ENCODE measurements at regions not wholly inside any gene's neighbourhood (a gene's known extent, or its start where the extent isn't known, plus 50 kb on each side); places are given as distances from the start of the nearest gene placed in this dataset.

GRCh38 chr1:56213068-56213467 lies 366.3 kb downstream of the PLPP3 start:
- Histone ChIP-seq H3K36me3 (no peaks in the 10 kb centered on the region), H3K9me3 (no peaks in the 10 kb centered on the region), H3K27ac (no peak overlapping the region), H3K27me3 (no peaks in the 10 kb centered on the region), H3K4me3 (no peak overlapping the region), H3K4me1 (peaks cover 8% of the 10 kb centered on the region)
- no peak for DNase-seq (ENCODE audit: low spot score in 2 of 2)
- TF ChIP-seq POLR2AphosphoS5 (IDR thresholded peaks at IDR 0.05) (no peak), CTCF (IDR thresholded peaks at IDR 0.05) (no peak), EP300 (IDR thresholded peaks at IDR 0.05) (no peak), POLR2A (IDR thresholded peaks at IDR 0.05) (no peak)

- TF ChIP-seq POLR2AphosphoS5 (IDR thresholded peaks at IDR 0.05) (no peak), CTCF (IDR thresholded peaks at IDR 0.05) (no peak), EP300 (IDR thresholded peaks at IDR 0.05) (no peak), POLR2A (IDR thresholded peaks at IDR 0.05) (no peak)
- Histone ChIP-seq H3K4me1 (peaks cover 8% of the 10 kb centered on the region), H3K9me3 (no peaks in the 10 kb centered on the region), H3K36me3 (no peaks in the 10 kb centered on the region), H3K27ac (no peak overlapping the region), H3K27me3 (no peaks in the 10 kb centered on the region), H3K4me3 (no peak overlapping the region)
- WGBS, result 92% methylated on average over 2 of the region's 2 CpGs
- no peak for DNase-seq (ENCODE audit: low spot score in 2 of 2)
Observed at GRCh38 chr1:56212143-56212542, 367.2 kb downstream of the PLPP3 start.

- 100% methylated on average over 1 of the region's 2 CpGs for WGBS
- no peaks in the 10 kb centered on the region for H3K27me3 ChIP-seq
- no peaks in the 10 kb centered on the region for H3K36me3 ChIP-seq
- H3K4me1 ChIP-seq, result no peaks in the 10 kb centered on the region
- H3K4me3 ChIP-seq, result no peak overlapping the region
- no peak for TF ChIP-seq EP300 (IDR thresholded peaks at IDR 0.05)
- TF ChIP-seq CTCF (IDR thresholded peaks at IDR 0.05), result no peak
- TF ChIP-seq POLR2A (IDR thresholded peaks at IDR 0.05), result no peak
- no peak for TF ChIP-seq POLR2AphosphoS5 (IDR thresholded peaks at IDR 0.05)
- DNase-seq (ENCODE audit: low spot score in 2 of 2), result no peak
- H3K27ac ChIP-seq, result no peak overlapping the region
- H3K9me3 ChIP-seq, result peaks cover 7% of the 10 kb centered on the region
Observed at GRCh38 chr1:56206391-56206790, 373.0 kb downstream of the PLPP3 start.

GRCh38 chr1:56204206-56204605 lies 375.2 kb downstream of the PLPP3 start:
- no peaks in the 10 kb centered on the region for H3K27me3 ChIP-seq
- H3K27ac ChIP-seq, result no peak overlapping the region
- WGBS, result 83% methylated on average over 1 of the region's 1 CpG
- no peak overlapping the region for H3K4me3 ChIP-seq
- no peaks in the 10 kb centered on the region for H3K36me3 ChIP-seq
- peaks cover 6% of the 10 kb centered on the region for H3K4me1 ChIP-seq
- H3K9me3 ChIP-seq, result peaks cover 7% of the 10 kb centered on the region
- no peak for TF ChIP-seq CTCF (IDR thresholded peaks at IDR 0.05)
- TF ChIP-seq POLR2AphosphoS5 (IDR thresholded peaks at IDR 0.05), result no peak
- no peak for TF ChIP-seq POLR2A (IDR thresholded peaks at IDR 0.05)
- no peak for TF ChIP-seq EP300 (IDR thresholded peaks at IDR 0.05)
- DNase-seq (ENCODE audit: low spot score in 2 of 2), result no peak

GRCh38 chr1:56202796-56203492 lies 376.4 kb downstream of the PLPP3 start:
- H3K4me3 ChIP-seq, result no peak overlapping the region
- no peak overlapping the region for H3K27ac ChIP-seq
- TF ChIP-seq CTCF (IDR thresholded peaks at IDR 0.05), result no peak
- TF ChIP-seq EP300 (IDR thresholded peaks at IDR 0.05), result no peak
- no peak for TF ChIP-seq POLR2A (IDR thresholded peaks at IDR 0.05)
- no peak for TF ChIP-seq POLR2AphosphoS5 (IDR thresholded peaks at IDR 0.05)
- no peaks in the 10 kb centered on the region for H3K36me3 ChIP-seq
- peaks cover 6% of the 10 kb centered on the region for H3K4me1 ChIP-seq
- no peaks in the 10 kb centered on the region for H3K27me3 ChIP-seq
- WGBS, result 41% methylated on average over 5 of the region's 5 CpGs
- H3K9me3 ChIP-seq, result peaks cover 7% of the 10 kb centered on the region
- no peak for DNase-seq (ENCODE audit: low spot score in 2 of 2)

All from suprapubic skin (tissue), 4 donors.